Lower leg skin (tissue), 3 donors: ENCODE measurements at regions not wholly inside any gene's neighbourhood (a gene's known extent, or its start where the extent isn't known, plus 50 kb on each side); places are given as distances from the start of the nearest gene placed in this dataset.

Experiments
- POLR2A ChIP-seq, 2 donors: fragments of 450-650 bp; IDR thresholded peaks; one replicate each; pipeline ENCODE4 v1.6.1; 2016 to 2017; ENCODE audit warnings: antibody characterized with exemption in 2 of 2, mild to moderate bottlenecking in 1 of 2, moderate library complexity in 1 of 2
- TF ChIP-seq, protein P1 (sequence below), 3 donors: fragments of 450-650 bp; IDR thresholded peaks; one replicate each; pipeline ENCODE4 v1.5.1; 2016; ENCODE audit warnings: antibody characterized with exemption in 3 of 3, mild to moderate bottlenecking in 3 of 3, moderate library complexity in 2 of 3

DNA sequence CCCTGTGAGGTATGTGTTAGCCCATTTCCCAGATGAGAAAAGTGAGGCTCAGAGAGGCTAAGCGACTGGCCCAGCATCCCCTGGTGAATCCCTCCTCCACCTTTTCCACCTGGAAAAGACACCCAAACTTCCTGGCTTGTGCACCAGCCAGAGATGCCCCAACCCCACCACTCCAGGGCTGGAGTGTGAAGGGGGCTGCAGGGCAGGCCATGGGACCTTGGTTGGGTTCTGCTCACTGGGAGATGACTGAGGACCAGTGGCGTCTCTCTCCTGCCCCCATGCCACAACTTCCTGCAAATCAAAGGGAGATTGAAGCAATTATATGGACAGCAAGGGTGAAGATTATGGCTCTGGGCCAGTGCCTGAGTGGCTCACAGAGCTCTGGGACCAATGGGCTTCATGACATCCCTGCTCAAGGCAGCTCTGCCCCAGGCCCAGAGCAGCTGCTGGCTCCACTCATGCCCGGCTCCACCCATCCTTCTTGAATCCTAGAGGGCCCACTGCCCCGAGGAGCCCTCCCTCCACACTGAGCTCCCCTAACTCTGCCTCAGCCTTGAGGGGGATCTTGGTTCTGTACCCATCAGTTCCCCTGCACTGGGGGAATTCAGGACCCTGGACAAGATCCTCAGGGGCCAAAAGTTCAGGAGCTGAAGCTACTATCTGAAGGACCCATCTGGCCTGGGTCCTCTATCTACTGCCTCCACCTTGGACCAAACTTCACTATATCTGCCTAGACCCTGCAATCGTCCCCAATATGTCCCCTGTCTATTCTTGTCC, 416.9 kb downstream of the PTPRU start:
- TF ChIP-seq POLR2A (IDR thresholded peaks at IDR 0.05), result no peak
- TF ChIP-seq, protein P1, sequence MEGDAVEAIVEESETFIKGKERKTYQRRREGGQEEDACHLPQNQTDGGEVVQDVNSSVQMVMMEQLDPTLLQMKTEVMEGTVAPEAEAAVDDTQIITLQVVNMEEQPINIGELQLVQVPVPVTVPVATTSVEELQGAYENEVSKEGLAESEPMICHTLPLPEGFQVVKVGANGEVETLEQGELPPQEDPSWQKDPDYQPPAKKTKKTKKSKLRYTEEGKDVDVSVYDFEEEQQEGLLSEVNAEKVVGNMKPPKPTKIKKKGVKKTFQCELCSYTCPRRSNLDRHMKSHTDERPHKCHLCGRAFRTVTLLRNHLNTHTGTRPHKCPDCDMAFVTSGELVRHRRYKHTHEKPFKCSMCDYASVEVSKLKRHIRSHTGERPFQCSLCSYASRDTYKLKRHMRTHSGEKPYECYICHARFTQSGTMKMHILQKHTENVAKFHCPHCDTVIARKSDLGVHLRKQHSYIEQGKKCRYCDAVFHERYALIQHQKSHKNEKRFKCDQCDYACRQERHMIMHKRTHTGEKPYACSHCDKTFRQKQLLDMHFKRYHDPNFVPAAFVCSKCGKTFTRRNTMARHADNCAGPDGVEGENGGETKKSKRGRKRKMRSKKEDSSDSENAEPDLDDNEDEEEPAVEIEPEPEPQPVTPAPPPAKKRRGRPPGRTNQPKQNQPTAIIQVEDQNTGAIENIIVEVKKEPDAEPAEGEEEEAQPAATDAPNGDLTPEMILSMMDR (IDR thresholded peaks at IDR 0.05), result no peak
